ENCODE measurements at regions not wholly inside any gene's neighbourhood (a gene's known extent, or its start where the extent isn't known, plus 50 kb on each side); places are given as distances from the start of the nearest gene placed in this dataset.

GRCh38 chr6:14804001-14804784 lies 441.7 kb upstream of the JARID2 start (continued):
- TF ChIP-seq MNT (IDR thresholded peaks at IDR 0.05), result peak; percentile 97
- 0 out of 2 replicates have a peak, but pooled peaks have one; percentile 49 for TF ChIP-seq ZBTB10 (CRISPR knock-in tag; IDR thresholded peaks at IDR 0.05; ENCODE audit: borderline replicate concordance)
- no peak for TF ChIP-seq ZNF784 (CRISPR knock-in tag; IDR thresholded peaks at IDR 0.05; ENCODE audit: borderline replicate concordance)
- TF ChIP-seq ZNF383 (CRISPR knock-in tag; IDR thresholded peaks at IDR 0.05; ENCODE audit: borderline replicate concordance), result no peak
- TF ChIP-seq, protein P1, sequence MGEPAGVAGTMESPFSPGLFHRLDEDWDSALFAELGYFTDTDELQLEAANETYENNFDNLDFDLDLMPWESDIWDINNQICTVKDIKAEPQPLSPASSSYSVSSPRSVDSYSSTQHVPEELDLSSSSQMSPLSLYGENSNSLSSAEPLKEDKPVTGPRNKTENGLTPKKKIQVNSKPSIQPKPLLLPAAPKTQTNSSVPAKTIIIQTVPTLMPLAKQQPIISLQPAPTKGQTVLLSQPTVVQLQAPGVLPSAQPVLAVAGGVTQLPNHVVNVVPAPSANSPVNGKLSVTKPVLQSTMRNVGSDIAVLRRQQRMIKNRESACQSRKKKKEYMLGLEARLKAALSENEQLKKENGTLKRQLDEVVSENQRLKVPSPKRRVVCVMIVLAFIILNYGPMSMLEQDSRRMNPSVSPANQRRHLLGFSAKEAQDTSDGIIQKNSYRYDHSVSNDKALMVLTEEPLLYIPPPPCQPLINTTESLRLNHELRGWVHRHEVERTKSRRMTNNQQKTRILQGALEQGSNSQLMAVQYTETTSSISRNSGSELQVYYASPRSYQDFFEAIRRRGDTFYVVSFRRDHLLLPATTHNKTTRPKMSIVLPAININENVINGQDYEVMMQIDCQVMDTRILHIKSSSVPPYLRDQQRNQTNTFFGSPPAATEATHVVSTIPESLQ (CRISPR knock-in tag; conservative IDR thresholded peaks at IDR 0.05), result no peak
- TF ChIP-seq HCFC1 (IDR thresholded peaks at IDR 0.05; ENCODE audit: low read depth, low read length), result no peak
- no peak for TF ChIP-seq KAT7 (CRISPR knock-in tag; IDR thresholded peaks at IDR 0.05; ENCODE audit: borderline replicate concordance)
- TF ChIP-seq ZNF343 (CRISPR knock-in tag; IDR thresholded peaks at IDR 0.05), result no peak
- TF ChIP-seq, protein P2, sequence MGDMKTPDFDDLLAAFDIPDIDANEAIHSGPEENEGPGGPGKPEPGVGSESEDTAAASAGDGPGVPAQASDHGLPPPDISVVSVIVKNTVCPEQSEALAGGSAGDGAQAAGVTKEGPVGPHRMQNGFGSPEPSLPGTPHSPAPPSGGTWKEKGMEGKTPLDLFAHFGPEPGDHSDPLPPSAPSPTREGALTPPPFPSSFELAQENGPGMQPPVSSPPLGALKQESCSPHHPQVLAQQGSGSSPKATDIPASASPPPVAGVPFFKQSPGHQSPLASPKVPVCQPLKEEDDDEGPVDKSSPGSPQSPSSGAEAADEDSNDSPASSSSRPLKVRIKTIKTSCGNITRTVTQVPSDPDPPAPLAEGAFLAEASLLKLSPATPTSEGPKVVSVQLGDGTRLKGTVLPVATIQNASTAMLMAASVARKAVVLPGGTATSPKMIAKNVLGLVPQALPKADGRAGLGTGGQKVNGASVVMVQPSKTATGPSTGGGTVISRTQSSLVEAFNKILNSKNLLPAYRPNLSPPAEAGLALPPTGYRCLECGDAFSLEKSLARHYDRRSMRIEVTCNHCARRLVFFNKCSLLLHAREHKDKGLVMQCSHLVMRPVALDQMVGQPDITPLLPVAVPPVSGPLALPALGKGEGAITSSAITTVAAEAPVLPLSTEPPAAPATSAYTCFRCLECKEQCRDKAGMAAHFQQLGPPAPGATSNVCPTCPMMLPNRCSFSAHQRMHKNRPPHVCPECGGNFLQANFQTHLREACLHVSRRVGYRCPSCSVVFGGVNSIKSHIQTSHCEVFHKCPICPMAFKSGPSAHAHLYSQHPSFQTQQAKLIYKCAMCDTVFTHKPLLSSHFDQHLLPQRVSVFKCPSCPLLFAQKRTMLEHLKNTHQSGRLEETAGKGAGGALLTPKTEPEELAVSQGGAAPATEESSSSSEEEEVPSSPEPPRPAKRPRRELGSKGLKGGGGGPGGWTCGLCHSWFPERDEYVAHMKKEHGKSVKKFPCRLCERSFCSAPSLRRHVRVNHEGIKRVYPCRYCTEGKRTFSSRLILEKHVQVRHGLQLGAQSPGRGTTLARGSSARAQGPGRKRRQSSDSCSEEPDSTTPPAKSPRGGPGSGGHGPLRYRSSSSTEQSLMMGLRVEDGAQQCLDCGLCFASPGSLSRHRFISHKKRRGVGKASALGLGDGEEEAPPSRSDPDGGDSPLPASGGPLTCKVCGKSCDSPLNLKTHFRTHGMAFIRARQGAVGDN (CRISPR knock-in tag; IDR thresholded peaks at IDR 0.05), result peak; percentile 55
- no peak for TF ChIP-seq ZNF850 (CRISPR knock-in tag; conservative IDR thresholded peaks at IDR 0.05)
- TF ChIP-seq STAG1 (CRISPR knock-in tag; IDR thresholded peaks at IDR 0.05), result no peak
- no peak for TF ChIP-seq NR2C2 (CRISPR knock-in tag; IDR thresholded peaks at IDR 0.05; ENCODE audit: borderline replicate concordance)
- 0 out of 2 replicates have a peak, but pooled peaks have one; percentile 19 for TF ChIP-seq FOXC1 (CRISPR knock-in tag; IDR thresholded peaks at IDR 0.05; ENCODE audit: borderline replicate concordance)
- TF ChIP-seq ZNF260 (CRISPR knock-in tag; IDR thresholded peaks at IDR 0.05; ENCODE audit: borderline replicate concordance, low read depth), result no peak
- no peak for TF ChIP-seq ZFP36L2 (CRISPR knock-in tag; IDR thresholded peaks at IDR 0.05)
- TF ChIP-seq ZNF75D (CRISPR knock-in tag; IDR thresholded peaks at IDR 0.05; ENCODE audit: borderline replicate concordance), result no peak

All from HepG2 (cell line).